Loucy (cell line): ENCODE measurements at regions not wholly inside any gene's neighbourhood (a gene's known extent, or its start where the extent isn't known, plus 50 kb on each side); places are given as distances from the start of the nearest gene placed in this dataset.

Experiments used
- EZH2phosphoT487 ChIP-seq: fragments of 200-600 bp; IDR thresholded peaks from 2 replicates; pipeline ENCODE4 v1.6.1; 2018; ENCODE audit warnings: antibody characterized with exemption, mild to moderate bottlenecking, moderate library complexity, borderline replicate concordance
- TF ChIP-seq, protein P1 (sequence below): fragments of 200-600 bp; sonication (generic); conservative IDR thresholded peaks from 2 replicates; pipeline ENCODE4 v1.5.1; 2014; ENCODE audit warnings: mild to moderate bottlenecking, antibody characterized with exemption, low read length

DNA sequence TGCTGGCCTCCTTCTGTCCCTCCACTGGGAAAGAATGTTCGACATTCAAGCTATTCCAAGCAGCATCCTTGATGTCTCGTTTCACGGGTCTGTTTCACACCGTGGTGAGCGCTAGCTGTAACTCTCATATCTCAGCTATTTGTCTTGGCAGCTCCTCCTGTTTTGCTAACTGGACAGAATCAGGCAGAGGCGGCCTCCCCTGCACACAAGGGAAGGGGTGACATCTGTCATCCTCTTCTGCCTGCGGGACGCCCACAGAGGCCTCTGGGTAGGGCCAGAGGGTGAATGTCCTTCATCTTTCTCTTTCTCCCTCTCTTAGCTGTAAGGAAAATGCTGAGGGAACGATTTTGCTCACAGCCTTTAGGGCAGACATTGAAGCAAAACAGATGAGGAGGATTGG lies 232.8 kb upstream of the GMDS start:
- TF ChIP-seq, protein P1, sequence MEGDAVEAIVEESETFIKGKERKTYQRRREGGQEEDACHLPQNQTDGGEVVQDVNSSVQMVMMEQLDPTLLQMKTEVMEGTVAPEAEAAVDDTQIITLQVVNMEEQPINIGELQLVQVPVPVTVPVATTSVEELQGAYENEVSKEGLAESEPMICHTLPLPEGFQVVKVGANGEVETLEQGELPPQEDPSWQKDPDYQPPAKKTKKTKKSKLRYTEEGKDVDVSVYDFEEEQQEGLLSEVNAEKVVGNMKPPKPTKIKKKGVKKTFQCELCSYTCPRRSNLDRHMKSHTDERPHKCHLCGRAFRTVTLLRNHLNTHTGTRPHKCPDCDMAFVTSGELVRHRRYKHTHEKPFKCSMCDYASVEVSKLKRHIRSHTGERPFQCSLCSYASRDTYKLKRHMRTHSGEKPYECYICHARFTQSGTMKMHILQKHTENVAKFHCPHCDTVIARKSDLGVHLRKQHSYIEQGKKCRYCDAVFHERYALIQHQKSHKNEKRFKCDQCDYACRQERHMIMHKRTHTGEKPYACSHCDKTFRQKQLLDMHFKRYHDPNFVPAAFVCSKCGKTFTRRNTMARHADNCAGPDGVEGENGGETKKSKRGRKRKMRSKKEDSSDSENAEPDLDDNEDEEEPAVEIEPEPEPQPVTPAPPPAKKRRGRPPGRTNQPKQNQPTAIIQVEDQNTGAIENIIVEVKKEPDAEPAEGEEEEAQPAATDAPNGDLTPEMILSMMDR = no peak
- no peak for TF ChIP-seq EZH2phosphoT487
